ENCODE measurements at regions not wholly inside any gene's neighbourhood (a gene's known extent, or its start where the extent isn't known, plus 50 kb on each side); places are given as distances from the start of the nearest gene placed in this dataset.
A peak's percentile ranks its signal among the peaks of the same experiment; 100 is the strongest.

DNA sequence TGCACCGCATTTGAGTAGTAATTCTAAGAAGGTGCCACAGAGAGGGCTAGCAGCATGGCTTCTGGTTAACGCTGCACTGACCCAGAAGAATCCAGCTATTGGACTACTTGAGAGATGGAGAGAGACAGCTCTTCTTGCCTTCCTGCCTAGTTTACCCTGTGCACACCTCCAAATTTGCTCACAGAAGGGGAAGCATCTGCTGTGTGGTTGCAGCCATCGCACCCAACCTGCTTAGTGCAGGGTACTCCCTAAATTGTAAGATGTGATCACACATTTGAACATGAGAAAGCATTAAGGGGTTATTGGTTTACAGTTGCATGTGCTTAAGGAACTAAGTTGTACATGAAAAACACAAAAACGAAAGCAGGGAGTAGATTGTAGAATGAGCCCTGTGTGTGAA lies 122.1 kb downstream of the FOXB1 start:
- no CpG with 5 or more reads among the region's 4 CpGs for WGBS (ENCODE audit: extremely low coverage, insufficient coverage, insufficient read length)

DNA sequence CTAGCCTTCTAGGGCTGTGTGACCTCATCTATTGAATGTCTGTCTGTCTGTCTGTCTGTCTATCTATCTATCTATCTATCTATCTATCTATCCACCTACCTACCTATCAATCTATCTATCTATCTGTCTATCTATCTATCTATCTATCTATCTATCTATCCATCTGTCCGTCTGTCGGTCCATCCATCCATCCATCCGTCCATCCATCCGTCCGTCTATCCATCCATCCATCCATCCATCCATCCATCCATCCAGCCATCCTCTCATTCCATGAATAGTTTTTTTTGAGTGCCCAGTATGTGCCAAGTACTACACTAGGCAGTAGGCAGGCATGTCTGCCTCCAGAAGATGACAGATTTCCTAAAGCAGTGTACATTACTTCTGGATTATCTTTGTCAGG lies 122.5 kb downstream of the FOXB1 start:
- WGBS (ENCODE audit: extremely low coverage, insufficient coverage, insufficient read length): 100% methylated on average over 2 of the region's 5 CpGs
- H2BK5ac ChIP-seq (ENCODE audit: low read depth, low read length, poor library complexity): no peak overlapping the region
- no peaks in the 10 kb centered on the region for H3K27me3 ChIP-seq (ENCODE audit: insufficient read depth, low read length)
- H2AFZ ChIP-seq (ENCODE audit: insufficient read depth, low read length, poor library complexity): no peak overlapping the region
- H3K79me1 ChIP-seq (ENCODE audit: low read length): no peaks in the 10 kb centered on the region
- no peak overlapping the region for H3K4me3 ChIP-seq (ENCODE audit: low read depth, low read length)
- H4K91ac ChIP-seq (ENCODE audit: low read depth, low read length): no peak overlapping the region
- H3K4me2 ChIP-seq (ENCODE audit: low read length): no peak overlapping the region
- no peaks in the 10 kb centered on the region for H3K9me3 ChIP-seq (ENCODE audit: insufficient read depth, low read depth, low read length)
- H2AK5ac ChIP-seq (ENCODE audit: low read length): no peak overlapping the region
- H3K36me3 ChIP-seq (ENCODE audit: control insufficient read depth in 1 of 2, insufficient read depth in 2 of 2, low read length in 2 of 2): no peaks in the 10 kb centered on the region
- no peak for DNase-seq
- H3K27ac ChIP-seq (ENCODE audit: low read depth, low read length): no peak overlapping the region
- no peak overlapping the region for H3K14ac ChIP-seq (ENCODE audit: low read length)
- H2BK120ac ChIP-seq (ENCODE audit: insufficient read depth, low read length, poor library complexity): no peak overlapping the region
- H3K9ac ChIP-seq (ENCODE audit: low read length): no peak overlapping the region
- H3K18ac ChIP-seq (ENCODE audit: low read length): no peak overlapping the region
- no peak overlapping the region for H4K12ac ChIP-seq (ENCODE audit: low read depth, low read length)
- H3K23ac ChIP-seq (ENCODE audit: low read length): no peak overlapping the region
- no peak overlapping the region for H2BK12ac ChIP-seq (ENCODE audit: low read length)
- no peak overlapping the region for H4K8ac ChIP-seq (ENCODE audit: low read depth, low read length)
- H3K79me2 ChIP-seq (ENCODE audit: control insufficient read depth, insufficient read depth, low read length, poor library complexity): no peaks in the 10 kb centered on the region
- no peak overlapping the region for H3K4ac ChIP-seq (ENCODE audit: low read depth, low read length)
- peaks cover 0 to 3% of the 10 kb centered on the region in 2 experiments for H3K4me1 ChIP-seq (ENCODE audit: control insufficient read depth in 1 of 2, insufficient read depth in 2 of 2, low read length in 2 of 2)

More for the DNA sequence above, 122.1 kb downstream of the FOXB1 start:
- H3K9ac ChIP-seq (ENCODE audit: low read length): no peak overlapping the region
- no peak overlapping the region for H3K4me3 ChIP-seq (ENCODE audit: low read depth, low read length)
- H3K23ac ChIP-seq (ENCODE audit: low read length): no peak overlapping the region
- H4K8ac ChIP-seq (ENCODE audit: low read depth, low read length): no peak overlapping the region
- no peak overlapping the region for H3K27ac ChIP-seq (ENCODE audit: low read depth, low read length)
- no peak overlapping the region for H3K4me2 ChIP-seq (ENCODE audit: low read length)
- H3K4me1 ChIP-seq (ENCODE audit: control insufficient read depth in 1 of 2, insufficient read depth in 2 of 2, low read length in 2 of 2): peaks cover 0 to 3% of the 10 kb centered on the region in 2 experiments
- DNase-seq: no peak
- H3K4ac ChIP-seq (ENCODE audit: low read depth, low read length): no peak overlapping the region
- no peaks in the 10 kb centered on the region for H3K27me3 ChIP-seq (ENCODE audit: insufficient read depth, low read length)
- no peak overlapping the region for H4K91ac ChIP-seq (ENCODE audit: low read depth, low read length)
- H2BK12ac ChIP-seq (ENCODE audit: low read length): no peak overlapping the region
- H3K14ac ChIP-seq (ENCODE audit: low read length): no peak overlapping the region
- H2BK120ac ChIP-seq (ENCODE audit: insufficient read depth, low read length, poor library complexity): no peak overlapping the region
- no peak overlapping the region for H2BK5ac ChIP-seq (ENCODE audit: low read depth, low read length, poor library complexity)
- H3K79me1 ChIP-seq (ENCODE audit: low read length): no peaks in the 10 kb centered on the region
- H3K36me3 ChIP-seq (ENCODE audit: control insufficient read depth in 1 of 2, insufficient read depth in 2 of 2, low read length in 2 of 2): no peaks in the 10 kb centered on the region
- H3K79me2 ChIP-seq (ENCODE audit: control insufficient read depth, insufficient read depth, low read length, poor library complexity): no peaks in the 10 kb centered on the region
- H2AK5ac ChIP-seq (ENCODE audit: low read length): no peak overlapping the region
- H3K18ac ChIP-seq (ENCODE audit: low read length): no peak overlapping the region
- no peak overlapping the region for H2AFZ ChIP-seq (ENCODE audit: insufficient read depth, low read length, poor library complexity)
- no peak overlapping the region for H4K12ac ChIP-seq (ENCODE audit: low read depth, low read length)
- no peaks in the 10 kb centered on the region for H3K9me3 ChIP-seq (ENCODE audit: insufficient read depth, low read depth, low read length)

- Histone ChIP-seq H4K91ac (ENCODE audit: low read depth, low read length) (no peak overlapping the region), H2BK5ac (ENCODE audit: low read depth, low read length, poor library complexity) (no peak overlapping the region), H3K79me1 (ENCODE audit: low read length) (no peaks in the 10 kb centered on the region), H3K4me1 (ENCODE audit: control insufficient read depth in 1 of 2, insufficient read depth in 2 of 2, low read length in 2 of 2) (peaks cover 0 to 3% of the 10 kb centered on the region in 2 experiments), H3K23ac (ENCODE audit: low read length) (no peak overlapping the region), H3K14ac (ENCODE audit: low read length) (no peak overlapping the region), H3K9ac (ENCODE audit: low read length) (no peak overlapping the region), H2BK12ac (ENCODE audit: low read length) (no peak overlapping the region), H3K4me2 (ENCODE audit: low read length) (peak overlapping the region; percentile 57), H2AFZ (ENCODE audit: insufficient read depth, low read length, poor library complexity) (no peak overlapping the region), H3K36me3 (ENCODE audit: control insufficient read depth in 1 of 2, insufficient read depth in 2 of 2, low read length in 2 of 2) (no peaks in the 10 kb centered on the region), H3K79me2 (ENCODE audit: control insufficient read depth, insufficient read depth, low read length, poor library complexity) (no peaks in the 10 kb centered on the region), H2BK120ac (ENCODE audit: insufficient read depth, low read length, poor library complexity) (no peak overlapping the region), H3K18ac (ENCODE audit: low read length) (no peak overlapping the region), H2AK5ac (ENCODE audit: low read length) (no peak overlapping the region), H3K9me3 (ENCODE audit: insufficient read depth, low read depth, low read length) (no peaks in the 10 kb centered on the region), H3K4ac (ENCODE audit: low read depth, low read length) (no peak overlapping the region), H4K8ac (ENCODE audit: low read depth, low read length) (no peak overlapping the region), H4K12ac (ENCODE audit: low read depth, low read length) (no peak overlapping the region), H3K27ac (ENCODE audit: low read depth, low read length) (no peak overlapping the region), H3K4me3 (ENCODE audit: low read depth, low read length) (no peak overlapping the region), H3K27me3 (ENCODE audit: insufficient read depth, low read length) (no peaks in the 10 kb centered on the region)
- DNase-seq: peak in 1 of 2 donors; percentile 30
- no CpG with 5 or more reads among the region's 5 CpGs for WGBS (ENCODE audit: extremely low coverage, insufficient coverage, insufficient read length)
Measured at GRCh38 chr15:60128000-60128376, 123.9 kb downstream of the FOXB1 start.

DNA sequence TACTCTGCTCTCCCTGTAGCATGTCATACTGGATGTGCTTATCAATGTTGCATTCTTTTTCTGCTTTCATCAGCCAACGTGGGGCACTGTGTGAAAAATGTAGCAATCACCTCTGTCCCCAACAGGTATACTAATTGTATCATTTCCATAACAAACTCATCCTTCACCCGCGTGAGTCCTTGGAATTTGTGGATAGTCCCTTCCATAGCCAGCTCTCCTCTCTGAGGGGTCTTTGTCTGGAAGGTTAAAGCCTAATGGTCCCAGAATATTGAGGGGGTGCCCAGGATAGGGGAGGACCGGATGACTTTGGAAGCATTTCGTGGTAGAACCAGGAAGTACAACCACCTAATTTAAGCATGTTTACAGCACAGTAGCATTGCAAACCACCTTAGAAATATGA lies 124.6 kb downstream of the FOXB1 start:
- H4K12ac ChIP-seq (ENCODE audit: low read depth, low read length): no peak overlapping the region
- H3K18ac ChIP-seq (ENCODE audit: low read length): no peak overlapping the region
- H3K4ac ChIP-seq (ENCODE audit: low read depth, low read length): no peak overlapping the region
- no peaks in the 10 kb centered on the region for H3K27me3 ChIP-seq (ENCODE audit: insufficient read depth, low read length)
- no peak overlapping the region for H2BK12ac ChIP-seq (ENCODE audit: low read length)
- H3K9me3 ChIP-seq (ENCODE audit: insufficient read depth, low read depth, low read length): no peaks in the 10 kb centered on the region
- H3K14ac ChIP-seq (ENCODE audit: low read length): no peak overlapping the region
- peaks cover 0 to 3% of the 10 kb centered on the region in 2 experiments for H3K4me1 ChIP-seq (ENCODE audit: control insufficient read depth in 1 of 2, insufficient read depth in 2 of 2, low read length in 2 of 2)
- H3K79me1 ChIP-seq (ENCODE audit: low read length): no peaks in the 10 kb centered on the region
- no peak for DNase-seq
- no peak overlapping the region for H3K23ac ChIP-seq (ENCODE audit: low read length)
- H2BK5ac ChIP-seq (ENCODE audit: low read depth, low read length, poor library complexity): no peak overlapping the region
- no CpG with 5 or more reads among the region's 5 CpGs for WGBS (ENCODE audit: extremely low coverage, insufficient coverage, insufficient read length)
- H3K27ac ChIP-seq (ENCODE audit: low read depth, low read length): no peak overlapping the region
- no peaks in the 10 kb centered on the region for H3K79me2 ChIP-seq (ENCODE audit: control insufficient read depth, insufficient read depth, low read length, poor library complexity)
- no peak overlapping the region for H4K91ac ChIP-seq (ENCODE audit: low read depth, low read length)
- H2AFZ ChIP-seq (ENCODE audit: insufficient read depth, low read length, poor library complexity): no peak overlapping the region
- H3K36me3 ChIP-seq (ENCODE audit: control insufficient read depth in 1 of 2, insufficient read depth in 2 of 2, low read length in 2 of 2): no peaks in the 10 kb centered on the region
- no peak overlapping the region for H2AK5ac ChIP-seq (ENCODE audit: low read length)
- no peak overlapping the region for H2BK120ac ChIP-seq (ENCODE audit: insufficient read depth, low read length, poor library complexity)
- H4K8ac ChIP-seq (ENCODE audit: low read depth, low read length): no peak overlapping the region
- no peak overlapping the region for H3K4me2 ChIP-seq (ENCODE audit: low read length)
- no peak overlapping the region for H3K4me3 ChIP-seq (ENCODE audit: low read depth, low read length)
- H3K9ac ChIP-seq (ENCODE audit: low read length): no peak overlapping the region
